HCT116 (cell line): ENCODE measurements at regions not wholly inside any gene's neighbourhood (a gene's known extent, or its start where the extent isn't known, plus 50 kb on each side); places are given as distances from the start of the nearest gene placed in this dataset.

Experiments
- ATAC-seq: fragments of 200-7000 bp; cut with Tn5 transposase; 2 replicates; pipeline ENCODE4 v1.9.1; 2020; ENCODE audit warnings: mild to moderate bottlenecking, moderate library complexity
- BruUV-seq: library from RNA; stranded (reverse); fragments of 400-500 nt; replicated peaks from 2 replicates; lab custom pipeline; 2021; lab: Mats Ljungman, UMichigan
- CTCF ChIA-PET: fragments of 300-600 bp; sonication (Branson Sonifier 250); formaldehyde crosslinking; loops from one replicate; lab custom pipeline; 2021; ENCODE audit warnings: antibody characterized with exemption; lab: Charles Lee
- POLR2A ChIA-PET: fragments of 300-600, 350-600 bp; sonication (Branson Sonifier 250); formaldehyde crosslinking; loops from one replicate; lab custom pipeline; 2021; ENCODE audit warnings: antibody characterized with exemption; lab: Charles Lee
- RAD21 ChIA-PET, 2 experiments: fragments of 300-600 bp; sonication (Branson Sonifier 250); formaldehyde crosslinking; loops; one replicate each; lab custom pipeline; 2023; ENCODE audit warnings: low total read pairs in 2 of 2; ENCODE audit not compliant: uncharacterized antibody in 2 of 2, unreplicated experiment in 2 of 2, low non-redundant PET in 1 of 2; lab: Charles Lee
- DNase-seq: peaks from one replicate; pipeline ENCODE4 v3.0.0-alpha.2; 2010; ENCODE audit warnings: low read depth, low spot score
- H2AFZ ChIP-seq: fragments of 200-600 bp; shearing (Covaris generic), sonication (generic); 2 replicates; pipeline ENCODE4 v1.6.1; 2017; ENCODE audit warnings: low read depth, mixed run types, mixed read lengths, antibody characterized with exemption, low read length; ENCODE audit not compliant: poor library complexity, severe bottlenecking
- H3K27ac ChIP-seq: 2 replicates; pipeline ENCODE4 v1.5.1; 2012; ENCODE audit warnings: low read depth, low read length
- H3K27me3 ChIP-seq: fragments of 200-600 bp; sonication (generic); 2 replicates; pipeline ENCODE4 v1.6.1; 2016; ENCODE audit warnings: mixed run types, low read length, mixed read lengths; ENCODE audit not compliant: insufficient read depth
- H3K36me3 ChIP-seq, 2 experiments: fragments of 200-500 bp in 1 of 2; fragments of 200-600 bp in 1 of 2; sonication (Bioruptor generic) in 1 of 2; sonication (generic) in 1 of 2; 2 replicates each; pipeline versions ENCODE4 v1.5.1 to v1.6.1; 2014 to 2016; ENCODE audit warnings: low read length in 2 of 2, inconsistent platforms in 1 of 2, mixed read lengths in 1 of 2, mixed run types in 1 of 2; ENCODE audit not compliant: insufficient read depth in 2 of 2, control insufficient read depth in 1 of 2
- H3K4me1 ChIP-seq, 2 experiments: fragments of 200-600 bp in 1 of 2; sonication (generic) in 1 of 2; 2 replicates each; pipeline versions ENCODE4 v1.5.1 to v1.6.1; 2012 to 2017; ENCODE audit warnings: low read length in 2 of 2, inconsistent platforms in 1 of 2, mild to moderate bottlenecking in 1 of 2, mixed read lengths in 1 of 2, mixed run types in 1 of 2, moderate library complexity in 1 of 2; ENCODE audit not compliant: insufficient read depth in 2 of 2, control insufficient read depth in 1 of 2
- H3K4me2 ChIP-seq: fragments of 200-600 bp; sonication (generic); 2 replicates; pipeline ENCODE4 v1.6.1; 2017; ENCODE audit warnings: mixed run types, low read length, mixed read lengths
- H3K4me3 ChIP-seq, 2 experiments: fragments of 200-600 bp in 1 of 2; sonication (generic) in 1 of 2; replicated peaks in 1 of 2; 2 replicates each; pipeline ENCODE4 v1.5.1; 2011 to 2016; ENCODE audit warnings: low read length in 2 of 2, control low read depth in 1 of 2, low read depth in 1 of 2, mild to moderate bottlenecking in 1 of 2, mixed read lengths in 1 of 2, mixed run types in 1 of 2
- H3K79me2 ChIP-seq: fragments of 200-600 bp; sonication (generic); 2 replicates; pipeline ENCODE4 v1.6.1; 2017; ENCODE audit warnings: mild to moderate bottlenecking, mixed run types, low read length, moderate library complexity, mixed read lengths; ENCODE audit not compliant: insufficient read depth
- H3K9ac ChIP-seq: fragments of 200-600 bp; sonication (generic); 2 replicates; pipeline ENCODE4 v1.6.1; 2016; ENCODE audit warnings: low read length, mixed read lengths
- H3K9me2 ChIP-seq: fragments of 200-600 bp; sonication (generic), shearing (Covaris generic); 2 replicates; pipeline ENCODE4 v1.6.1; 2017; ENCODE audit warnings: mixed run types, mild to moderate bottlenecking, moderate library complexity; ENCODE audit not compliant: insufficient read depth
- H3K9me3 ChIP-seq, 2 experiments: fragments of 200-500 bp in 1 of 2; fragments of 200-600 bp in 1 of 2; sonication (Bioruptor generic) in 1 of 2; sonication (generic) in 1 of 2; 2 replicates each; pipeline ENCODE4 v1.6.1; 2014 to 2017; ENCODE audit warnings: low read length in 2 of 2, mixed read lengths in 2 of 2, inconsistent platforms in 1 of 2, low read depth in 1 of 2, mild to moderate bottlenecking in 1 of 2, mixed run types in 1 of 2, moderate library complexity in 1 of 2; ENCODE audit not compliant: control insufficient read depth in 1 of 2, insufficient read depth in 1 of 2
- H4K20me1 ChIP-seq: fragments of 200-600 bp; sonication (generic), shearing (Covaris generic); 2 replicates; pipeline ENCODE4 v1.6.1; 2017; ENCODE audit warnings: mixed run types, mild to moderate bottlenecking, moderate library complexity; ENCODE audit not compliant: insufficient read depth
- ATF3 ChIP-seq: IDR thresholded peaks from 2 replicates; pipeline ENCODE4 v1.6.1; 2012
- EGR1 ChIP-seq: IDR thresholded peaks from 2 replicates; pipeline ENCODE4 v1.6.1; 2012; ENCODE audit warnings: low read depth
- EZH2 ChIP-seq: fragments of 200-600 bp; sonication (generic); IDR thresholded peaks from 2 replicates; pipeline ENCODE4 v1.6.1; 2017; ENCODE audit warnings: antibody characterized with exemption, mixed run types
- EZH2phosphoT487 ChIP-seq: fragments of 200-600 bp; IDR thresholded peaks from 2 replicates; pipeline ENCODE4 v1.6.1; 2018; ENCODE audit warnings: antibody characterized with exemption, borderline replicate concordance
- FOSL1 ChIP-seq: IDR thresholded peaks from 2 replicates; pipeline ENCODE4 v1.6.1; 2012; ENCODE audit warnings: low read depth
- MAX ChIP-seq: IDR thresholded peaks from 2 replicates; pipeline ENCODE4 v1.6.1; 2012
- POLR2A ChIP-seq: IDR thresholded peaks from 2 replicates; pipeline ENCODE4 v1.7.0; 2011; ENCODE audit warnings: borderline replicate concordance; ENCODE audit not compliant: insufficient read depth, insufficient read length; ENCODE audit errors: extremely low read depth
- POLR2AphosphoS5 ChIP-seq: IDR thresholded peaks from 2 replicates; pipeline ENCODE4 v1.6.1; 2011; ENCODE audit warnings: mild to moderate bottlenecking, low read depth, low read length, moderate library complexity
- SP1 ChIP-seq: IDR thresholded peaks from 2 replicates; pipeline ENCODE4 v1.6.1; 2012; ENCODE audit warnings: low read depth
- YY1 ChIP-seq: IDR thresholded peaks from 2 replicates; pipeline ENCODE4 v1.6.1; 2011; ENCODE audit warnings: low read length, low read depth, moderate library complexity, mild to moderate bottlenecking; ENCODE audit not compliant: insufficient replicate concordance; ENCODE audit errors: extremely low read depth
- ZNF274 ChIP-seq: fragments of 200-500 bp; sonication (Bioruptor generic); IDR thresholded peaks from 2 replicates; pipeline ENCODE4 v1.6.1; 2014; ENCODE audit warnings: mild to moderate bottlenecking, low read depth, low read length, inconsistent platforms
- intact Hi-C: fragments of 100-400 bp; cut with micrococcal nuclease; formaldehyde crosslinking; loops from 2 replicates; pipeline ENCODE4 v1.10.0; 2022

DNA sequence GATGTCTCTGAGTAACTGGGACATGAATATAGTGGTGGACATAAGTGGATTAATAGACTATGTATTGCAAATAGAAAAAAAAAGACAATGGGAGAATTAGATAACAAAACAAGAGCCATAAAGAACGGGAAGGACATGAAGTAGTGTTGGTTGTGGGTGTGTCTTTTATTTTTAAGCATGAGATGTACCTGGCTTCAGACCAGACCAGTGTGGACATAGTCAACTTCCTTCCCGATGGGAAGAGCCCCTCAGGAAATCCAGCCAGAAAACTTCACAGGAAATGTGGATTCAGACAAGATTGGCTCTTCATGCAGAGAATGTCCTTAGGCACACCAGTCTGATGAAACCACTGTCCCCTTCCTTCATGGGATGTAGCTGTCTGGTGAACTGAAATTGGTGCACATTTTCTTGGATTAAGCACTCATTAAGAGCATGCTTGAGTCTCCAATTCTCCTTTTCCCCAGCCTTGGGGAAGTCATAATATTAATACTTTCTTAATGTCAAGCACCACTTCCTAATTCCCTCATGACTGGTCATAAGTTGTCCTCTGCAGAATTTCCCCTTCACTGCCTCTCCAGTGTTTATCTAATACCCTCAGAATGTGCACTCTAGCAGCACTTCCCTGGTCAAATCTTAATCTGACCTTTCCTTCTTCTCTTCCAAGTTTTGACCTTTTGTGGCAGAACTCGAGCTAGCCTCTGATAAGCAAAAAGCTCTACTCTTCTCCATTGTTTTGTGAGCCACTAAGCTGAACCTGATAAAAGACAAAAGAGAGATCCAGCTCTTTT lies 350.6 kb upstream of the MAF start:
- intact Hi-C loops, result no loop called here
- H3K27me3 ChIP-seq, result no peaks in the 10 kb centered on the region
- H3K4me3 ChIP-seq, result no peak overlapping the region
- H2AFZ ChIP-seq, result no peak overlapping the region
- H3K4me1 ChIP-seq, result no peaks in the 10 kb centered on the region
- no peak overlapping the region for H3K4me2 ChIP-seq
- RAD21 ChIA-PET, result no interaction called here
- no peak overlapping the region for H3K9ac ChIP-seq
- H3K27ac ChIP-seq, result no peak overlapping the region
- BruUV-seq, result no TSS peak
- ATAC-seq, result no peak
- H3K9me3 ChIP-seq, result peaks cover 40 to 47% of the 10 kb centered on the region in 2 experiments; a peak in 3 of 4 replicates
- TF ChIP-seq EGR1 (no peak), MAX (no peak), POLR2AphosphoS5 (no peak), YY1 (no peak), EZH2 (no peak), ZNF274 (no peak), SP1 (no peak), FOSL1 (no peak), EZH2phosphoT487 (no peak), POLR2A (no peak)
- TF ChIP-seq, all 23 proteins: peak for 0
- Histone ChIP-seq H3K36me3 (no peaks in the 10 kb centered on the region), H3K79me2 (no peaks in the 10 kb centered on the region), H4K20me1 (no peaks in the 10 kb centered on the region), H3K9me2 (no peaks in the 10 kb centered on the region)
- DNase-seq, result no peak
- POLR2A ChIA-PET, result no interaction called here
- CTCF ChIA-PET, result no interaction called here

- RAD21 ChIA-PET, result no interaction called here
Observed at GRCh38 chr16:79949417-79949816, 348.9 kb upstream of the MAF start.

More at GRCh38 chr16:79949417-79949816, 348.9 kb upstream of the MAF start:
- no peaks in the 10 kb centered on the region for H4K20me1 ChIP-seq
- no peak overlapping the region for H3K4me2 ChIP-seq
- no TSS peak for BruUV-seq
- ATAC-seq (no peak), DNase-seq (no peak)
- no peaks in the 10 kb centered on the region for H3K9me2 ChIP-seq
- no peaks in the 10 kb centered on the region for H3K36me3 ChIP-seq
- intact Hi-C loops, result no loop called here
- no peaks in the 10 kb centered on the region for H3K4me1 ChIP-seq
- TF ChIP-seq ATF3 (no peak), MAX (no peak)
- H3K27me3 ChIP-seq, result no peaks in the 10 kb centered on the region
- POLR2A ChIA-PET, result no interaction called here
- H3K9ac ChIP-seq, result no peak overlapping the region
- H3K27ac ChIP-seq, result no peak overlapping the region
- no peak overlapping the region for H3K4me3 ChIP-seq
- no peaks in the 10 kb centered on the region for H3K79me2 ChIP-seq
- no peak overlapping the region for H2AFZ ChIP-seq
- peaks cover 35 to 54% of the 10 kb centered on the region in 2 experiments; a peak in 3 of 4 replicates for H3K9me3 ChIP-seq
- CTCF ChIA-PET, result no interaction called here
